Dedifferentiated amniotic fluid mesenchymal stem cell (primary cell): ENCODE measurements at regions not wholly inside any gene's neighbourhood (a gene's known extent, or its start where the extent isn't known, plus 50 kb on each side); places are given as distances from the start of the nearest gene placed in this dataset.

Experiments used
- DNase-seq: peaks from one replicate; pipeline ENCODE4 v3.0.0-alpha.2; 2016; ENCODE audit errors: extremely low spot score

- DNase-seq = no peak
Observed at GRCh38 chr12:125434131-125434530, 368.9 kb downstream of the AACS start.

- no peak for DNase-seq
Observed at GRCh38 chr12:125434936-125435443, 369.8 kb downstream of the AACS start.

- no peak for DNase-seq
Observed at GRCh38 chr12:125435871-125436270, 370.6 kb downstream of the AACS start.

GRCh38 chr12:125436686-125437085 lies 371.5 kb downstream of the AACS start:
- DNase-seq = no peak

- no peak for DNase-seq
Observed at GRCh38 chr12:125440399-125440798, 375.2 kb downstream of the AACS start.

- no peak for DNase-seq
Observed at GRCh38 chr12:125443341-125443740, 378.1 kb downstream of the AACS start.

GRCh38 chr12:125451408-125451807 lies 386.2 kb downstream of the AACS start:
- no peak for DNase-seq

- DNase-seq = no peak
Observed at GRCh38 chr12:125453751-125454150, 388.5 kb downstream of the AACS start.

GRCh38 chr12:125454291-125454690 lies 389.1 kb downstream of the AACS start:
- DNase-seq = no peak

GRCh38 chr12:125454786-125455480 lies 389.7 kb downstream of the AACS start:
- DNase-seq = no peak

GRCh38 chr12:125455556-125455955 lies 390.3 kb downstream of the AACS start:
- no peak for DNase-seq

- no peak for DNase-seq
Observed at GRCh38 chr12:125458552-125459268, 393.5 kb downstream of the AACS start.

- no peak for DNase-seq
Observed at GRCh38 chr12:125461831-125462230, 396.6 kb downstream of the AACS start.

- DNase-seq = no peak
Observed at GRCh38 chr12:125463386-125463785, 398.2 kb downstream of the AACS start.

- DNase-seq = no peak
Observed at GRCh38 chr12:125467363-125467762, 402.1 kb downstream of the AACS start.

GRCh38 chr12:125469683-125470082 lies 404.4 kb downstream of the AACS start:
- no peak for DNase-seq

- no peak for DNase-seq
Observed at GRCh38 chr12:125470838-125471783, 405.9 kb downstream of the AACS start.

- no peak for DNase-seq
Observed at GRCh38 chr12:125473501-125473900, 408.3 kb downstream of the AACS start.

- no peak for DNase-seq
Observed at GRCh38 chr12:125487336-125487735, 422.1 kb downstream of the AACS start.

- no peak for DNase-seq
Observed at GRCh38 chr12:125491553-125491952, 426.3 kb downstream of the AACS start.

- no peak for DNase-seq
Observed at GRCh38 chr12:125492354-125493270, 427.4 kb downstream of the AACS start.
